ENCODE measurements at regions not wholly inside any gene's neighbourhood (a gene's known extent, or its start where the extent isn't known, plus 50 kb on each side); places are given as distances from the start of the nearest gene placed in this dataset.
"Not testable (repeated sequence)": the region's sequence is repeated elsewhere in the genome, so short reads cannot be mapped to it uniquely, and the experiment has no call there.

DNA sequence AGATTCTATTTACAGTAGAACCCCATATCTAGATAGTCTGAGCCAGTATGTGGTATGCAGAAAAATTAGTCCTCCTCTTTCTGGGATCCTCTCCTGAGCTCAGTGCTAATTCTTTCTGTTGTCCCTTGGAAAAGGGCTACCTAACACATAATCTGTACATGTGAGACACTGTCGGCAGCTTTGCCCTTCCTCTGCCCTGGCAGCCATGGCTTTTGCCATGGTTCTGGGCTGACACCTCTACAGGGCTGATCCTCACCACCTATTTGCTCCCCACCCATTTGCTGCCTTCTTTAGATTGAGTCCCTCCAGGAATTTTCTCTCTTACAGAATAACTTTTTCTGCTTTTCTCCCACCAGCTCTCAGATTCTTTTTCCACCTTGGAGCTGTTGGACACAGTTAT is 64.7 kb upstream of the MAP9 start:
- no peak for DNase-seq

DNA sequence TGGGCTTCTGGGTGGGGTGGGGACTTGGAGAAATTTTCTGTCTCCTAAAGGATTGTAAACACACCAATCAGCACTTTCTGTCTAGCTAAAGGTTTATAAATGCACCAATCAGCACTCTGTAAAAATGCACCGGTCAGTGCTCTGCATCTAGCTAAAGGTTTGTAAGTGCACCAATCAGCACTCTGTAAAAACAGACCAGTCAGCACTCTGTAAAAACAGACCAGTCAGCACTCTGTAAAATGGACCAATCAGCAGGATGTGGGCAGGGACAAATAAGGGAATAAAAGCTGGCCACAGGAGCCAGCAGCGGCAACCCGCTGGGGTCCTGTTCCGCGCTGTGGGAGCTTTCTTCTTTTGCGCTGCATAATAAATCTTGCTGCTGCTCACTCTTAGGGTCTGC is 63.0 kb upstream of the MAP9 start:
- not testable (repeated sequence) for DNase-seq

DNA sequence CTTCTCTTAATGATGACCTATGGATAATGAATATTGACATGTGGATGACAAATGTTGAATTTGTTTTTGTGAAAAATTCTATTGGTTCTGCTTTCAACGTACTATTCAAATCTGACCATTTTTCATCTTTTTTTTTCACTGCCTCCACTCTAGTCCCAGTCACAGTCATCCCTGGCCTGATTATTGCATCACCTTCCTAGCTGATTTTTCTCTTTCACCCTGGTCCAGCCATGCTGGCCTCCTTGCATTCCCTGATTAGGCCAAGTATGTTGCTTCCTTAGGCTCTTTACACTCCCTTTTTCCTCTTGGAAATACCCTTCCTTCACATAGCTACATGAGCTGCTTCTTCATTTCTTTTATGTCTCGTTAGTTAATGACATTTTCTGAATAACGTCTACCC is 58.1 kb upstream of the MAP9 start:
- no peak for DNase-seq

DNA sequence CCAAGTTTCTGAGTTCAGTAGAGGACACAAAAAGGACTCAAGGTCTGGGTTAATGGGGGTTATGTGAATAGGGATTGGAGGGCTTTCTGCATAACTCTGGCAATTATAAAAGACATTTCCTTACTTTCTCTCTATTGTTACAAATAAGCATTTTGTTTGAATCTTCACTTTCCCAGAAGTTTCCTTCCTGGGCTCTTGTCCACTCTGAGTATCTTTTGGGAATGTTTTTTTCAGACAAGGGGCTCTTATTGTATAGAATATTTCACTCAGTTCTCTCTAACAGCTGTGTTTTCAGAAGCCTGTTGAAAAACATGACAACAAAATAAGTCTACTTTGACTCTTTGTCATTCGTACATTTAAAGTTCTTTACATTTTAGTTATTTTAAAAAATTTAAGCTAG is 57.6 kb upstream of the MAP9 start:
- no peak for DNase-seq

DNA sequence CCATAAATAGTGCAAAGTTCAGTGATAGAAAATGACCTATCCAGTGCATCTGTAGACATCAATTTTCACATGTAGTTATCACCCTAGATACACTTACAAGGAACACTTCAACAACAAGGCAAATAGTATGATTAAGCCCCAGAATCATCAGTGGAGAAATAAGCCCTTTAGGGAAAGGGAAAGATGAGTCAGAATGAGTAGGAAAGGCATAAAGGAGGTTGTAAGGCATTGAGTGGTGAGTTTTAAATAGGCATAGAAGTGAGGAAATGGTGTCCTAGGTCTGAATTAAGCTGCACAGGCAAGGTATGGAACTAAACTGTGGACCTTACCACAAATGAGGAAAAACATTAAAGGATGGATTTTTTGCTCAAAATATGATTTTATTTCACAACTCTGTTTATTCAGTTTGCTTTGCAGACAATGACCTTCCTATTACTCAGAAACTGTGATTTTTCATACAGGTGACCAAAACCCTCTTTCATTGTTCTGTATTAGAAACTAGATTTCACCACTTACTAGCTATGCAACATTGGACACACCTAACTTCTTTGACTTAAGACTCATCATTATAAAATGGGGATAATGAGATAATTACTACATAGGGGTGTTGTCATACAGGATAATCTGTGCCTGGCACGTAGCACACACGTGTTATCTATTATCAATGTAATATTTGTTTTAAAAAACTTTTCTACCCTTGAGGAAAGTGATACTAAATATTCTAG is 57.0 kb upstream of the MAP9 start:
- no peak for DNase-seq

DNA sequence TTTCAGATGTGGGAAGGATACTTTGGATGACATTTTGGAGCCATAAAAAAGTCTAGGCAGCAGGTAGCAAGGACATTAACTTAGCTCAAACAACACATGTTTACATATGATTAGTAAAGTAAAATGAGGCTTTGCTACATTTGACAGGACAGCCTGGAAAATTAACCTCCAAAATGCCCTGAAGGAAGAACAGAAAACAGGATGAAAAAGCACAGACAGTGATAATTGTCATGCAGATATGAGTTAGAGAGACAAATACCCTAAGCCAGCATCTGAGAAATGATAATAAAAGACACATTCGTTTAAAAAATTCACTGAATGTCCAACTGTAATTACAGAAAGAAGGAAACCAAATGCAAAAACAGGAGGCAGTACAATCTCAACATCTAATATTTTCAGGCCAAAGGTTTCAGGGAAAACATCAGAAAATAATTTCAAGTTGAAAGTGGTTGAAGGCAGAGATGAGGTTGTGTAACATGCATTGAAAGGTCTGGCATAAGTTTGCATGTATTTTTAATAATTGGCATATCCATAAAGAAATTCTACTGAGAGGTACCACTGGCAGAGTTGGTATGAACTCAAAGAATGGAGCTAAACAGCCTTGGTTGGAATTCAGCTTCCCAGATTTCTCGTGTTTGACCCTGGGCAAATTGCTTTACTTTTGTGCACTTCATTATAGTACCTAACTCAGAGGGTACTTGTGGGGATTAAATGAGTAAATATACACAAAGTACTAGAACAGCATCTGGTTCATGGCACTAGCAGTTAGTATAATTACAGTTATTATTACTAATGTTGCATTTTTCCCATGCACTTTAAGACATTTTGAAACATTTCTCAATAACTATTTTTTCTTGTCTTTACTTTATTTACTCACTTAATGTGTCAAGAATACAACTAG is 54.4 kb upstream of the MAP9 start:
- DNase-seq = no peak

DNA sequence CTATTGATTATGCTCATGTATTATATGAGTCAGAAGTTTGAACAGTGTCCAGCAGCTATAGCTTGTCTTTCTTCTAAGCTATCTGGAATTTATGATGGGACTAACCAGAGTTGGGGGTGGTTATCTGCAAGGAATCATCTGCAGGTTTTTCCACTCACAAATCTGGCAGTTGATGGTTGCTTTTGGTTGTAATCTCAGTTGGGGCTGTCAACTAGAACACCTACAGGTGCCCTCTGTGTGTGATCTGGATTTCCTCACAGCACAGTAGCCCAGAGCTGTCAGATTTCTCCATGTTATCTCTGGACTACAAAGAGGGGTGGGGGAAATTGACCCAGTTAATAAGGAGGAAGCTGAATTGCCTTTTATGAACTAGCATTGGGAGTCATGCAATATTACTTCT is 51.4 kb upstream of the MAP9 start:
- no peak for DNase-seq

DNA sequence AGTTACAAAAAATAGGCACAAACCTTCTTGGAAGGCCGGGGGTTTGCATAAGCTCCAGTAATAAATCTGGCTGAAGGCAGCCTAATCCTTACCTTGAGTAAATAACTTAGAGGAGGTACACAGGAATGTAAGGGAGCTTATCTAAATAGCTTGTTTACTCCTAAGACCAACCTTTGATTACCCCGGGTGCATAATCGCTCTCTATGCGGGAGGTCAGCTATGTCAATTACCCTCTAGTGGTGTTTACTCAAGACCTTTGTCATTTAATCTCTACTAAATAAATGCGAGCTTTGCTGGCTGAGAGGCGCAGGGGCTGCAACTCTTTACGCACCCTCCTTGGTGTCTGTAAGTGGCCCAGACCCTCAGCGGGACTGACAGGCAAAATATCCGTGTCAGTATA is 50.2 kb upstream of the MAP9 start:
- no peak for DNase-seq

Data from right hindlimb (tissue), 1 donor.